ENCODE measurements at regions not wholly inside any gene's neighbourhood (a gene's known extent, or its start where the extent isn't known, plus 50 kb on each side); places are given as distances from the start of the nearest gene placed in this dataset.

- DNase-seq, result no peak
Observed at GRCh38 chr6:142561511-142562265, 259.9 kb downstream of the ADGRG6 start.

- DNase-seq, result no peak
Observed at GRCh38 chr6:142562865-142563264, 261.1 kb downstream of the ADGRG6 start.

DNA sequence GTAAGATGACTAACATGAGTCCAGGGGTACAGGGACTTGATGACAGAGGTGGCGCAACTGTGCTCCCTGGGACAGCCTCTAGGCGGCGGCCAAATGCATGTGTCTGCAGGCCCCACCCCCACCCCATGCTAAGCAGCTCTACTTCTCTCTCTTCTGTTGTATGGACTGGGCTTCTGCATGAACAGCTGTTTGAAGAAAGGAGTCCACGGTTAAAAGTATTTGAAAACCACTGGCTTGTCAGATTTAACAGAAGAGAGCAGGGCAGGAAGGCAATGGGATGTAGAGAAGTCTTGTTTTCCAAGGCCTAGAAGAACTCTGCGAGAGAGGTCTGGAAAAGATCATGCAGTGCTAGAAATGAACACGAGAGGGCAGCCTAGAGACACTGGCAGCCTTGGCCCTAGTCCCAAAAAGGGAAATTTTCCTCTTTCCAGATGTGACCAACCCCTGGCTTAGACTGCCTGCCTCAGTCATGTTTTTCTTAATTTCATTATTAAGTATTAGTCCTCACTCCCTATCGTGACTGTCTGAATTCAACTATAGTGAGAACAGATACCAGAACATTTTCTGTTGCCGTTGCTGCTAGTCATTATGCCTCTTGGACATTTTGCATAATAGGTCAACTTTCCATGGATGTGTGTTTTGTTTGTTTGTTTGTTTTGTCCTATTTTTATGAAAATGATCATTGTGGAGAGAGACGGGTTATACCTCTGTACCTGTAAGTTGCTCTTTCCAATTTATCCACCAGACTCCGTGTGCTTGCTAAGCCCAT, 265.0 kb downstream of the ADGRG6 start:
- DNase-seq, result peak; percentile 40

- no peak for DNase-seq
Observed at GRCh38 chr6:142567461-142567860, 265.7 kb downstream of the ADGRG6 start.

GRCh38 chr6:142568857-142569597, 267.2 kb downstream of the ADGRG6 start:
- DNase-seq, result no peak

GRCh38 chr6:142569676-142570075, 267.9 kb downstream of the ADGRG6 start:
- no peak for DNase-seq

- DNase-seq, result no peak
Observed at GRCh38 chr6:142570221-142570671, 268.4 kb downstream of the ADGRG6 start.

DNA sequence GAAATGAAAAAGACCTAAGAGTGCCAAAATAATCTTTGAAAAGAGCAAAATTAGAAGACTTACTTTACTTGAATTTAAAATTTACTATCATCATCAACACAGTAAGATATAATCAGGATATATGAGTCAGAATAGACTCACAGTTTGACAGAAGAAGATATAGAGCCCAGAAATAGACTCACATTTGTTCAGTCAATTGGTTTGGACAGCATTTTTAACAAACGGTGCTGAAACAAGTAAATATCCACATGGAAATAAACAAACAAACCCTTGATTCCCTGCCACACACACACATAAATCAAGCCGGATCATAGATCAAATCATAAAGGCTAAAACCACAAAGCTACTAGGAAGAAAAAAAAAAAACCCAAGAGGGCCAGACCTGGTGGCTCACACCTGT, 291.1 kb downstream of the ADGRG6 start:
- no peak for DNase-seq

- no peak for DNase-seq
Observed at GRCh38 chr6:142597836-142598235, 296.0 kb downstream of the ADGRG6 start.

DNA sequence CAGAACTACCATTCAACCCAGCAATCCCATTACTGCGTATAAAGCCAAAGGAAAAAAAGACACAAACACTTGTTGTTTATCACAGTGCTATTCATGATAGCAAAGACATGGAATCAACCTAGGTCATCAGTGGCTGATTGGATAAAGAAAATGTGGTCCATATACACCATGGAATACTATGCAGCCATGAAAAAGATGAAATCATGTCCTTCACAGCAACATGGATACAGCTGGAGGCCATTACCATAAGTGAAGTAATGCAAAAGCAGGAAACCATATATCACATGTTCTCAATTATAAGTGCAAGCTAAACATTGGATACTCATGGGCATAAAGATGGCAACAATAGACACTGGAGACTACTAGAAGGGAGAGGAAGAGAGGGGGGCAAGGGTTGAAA, 299.6 kb downstream of the ADGRG6 start:
- DNase-seq, result no peak

- no peak for DNase-seq
Observed at GRCh38 chr6:142602972-142603371, 301.2 kb downstream of the ADGRG6 start.

DNA sequence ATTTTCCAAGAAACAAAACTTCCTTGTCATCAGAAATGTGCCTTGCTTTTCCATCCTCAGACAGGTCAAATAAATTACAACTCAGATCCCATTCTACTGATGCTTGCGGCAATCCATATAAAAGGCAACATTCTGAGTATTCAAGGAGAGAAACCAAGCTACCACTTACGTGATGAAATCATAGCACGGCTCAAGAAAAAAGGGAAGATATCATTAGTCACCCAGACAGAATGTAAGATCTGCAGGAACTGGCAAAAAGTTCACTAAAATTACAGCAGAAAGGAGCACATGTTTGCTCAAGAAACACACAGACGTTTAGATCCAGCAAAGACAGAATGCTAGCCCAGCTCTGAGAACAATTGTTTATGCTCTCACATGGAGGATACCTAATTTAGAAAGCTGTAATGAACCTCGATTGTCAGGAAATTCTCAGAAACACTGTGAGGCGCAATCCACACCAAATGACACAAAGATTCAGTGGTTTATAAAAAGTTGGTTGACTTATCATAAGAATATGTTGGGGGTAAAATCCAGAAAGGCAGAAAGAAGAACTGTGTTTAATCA, 304.2 kb downstream of the ADGRG6 start:
- no peak for DNase-seq

DNA sequence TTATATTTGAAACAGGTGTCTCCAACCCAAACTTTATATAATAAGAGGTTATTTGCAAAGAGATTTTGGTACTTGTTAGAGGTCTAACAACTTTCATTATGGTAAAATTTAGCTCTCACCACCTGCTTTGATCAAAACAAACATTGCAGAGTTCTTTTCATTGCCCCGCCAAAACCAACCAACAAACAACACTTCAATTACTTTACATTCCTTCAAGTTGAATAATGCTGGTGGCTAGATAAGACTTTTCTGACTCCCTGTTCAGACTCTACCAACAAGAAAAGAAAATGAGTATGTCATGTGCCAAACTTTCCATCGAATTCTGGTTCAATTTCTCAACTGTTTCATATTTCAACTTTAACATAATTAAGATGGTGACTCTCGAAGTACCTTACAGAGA, 311.1 kb downstream of the ADGRG6 start:
- DNase-seq, result no peak

- no peak for DNase-seq
Observed at GRCh38 chr6:142613981-142614380, 312.2 kb downstream of the ADGRG6 start.

- DNase-seq, result no peak
Observed at GRCh38 chr6:142617158-142617557, 315.4 kb downstream of the ADGRG6 start.

DNA sequence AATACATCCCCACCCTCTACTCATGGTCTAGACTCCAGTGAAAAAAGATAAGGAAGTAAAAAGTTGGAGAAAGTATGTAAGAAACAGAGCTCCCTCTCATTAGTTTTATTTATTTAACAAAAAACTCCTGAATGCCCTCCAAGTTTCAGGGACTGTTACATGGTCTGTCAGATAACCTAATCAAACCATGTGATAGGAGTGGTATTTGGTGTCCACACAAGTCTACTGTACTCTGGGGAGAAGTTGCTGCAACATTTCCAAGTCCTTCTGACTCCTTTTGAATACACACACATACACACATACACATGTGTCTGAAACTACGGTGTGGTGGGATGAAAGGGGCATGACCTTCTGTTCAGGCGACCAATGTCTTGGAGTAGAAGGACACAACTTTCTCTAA, 320.0 kb downstream of the ADGRG6 start:
- DNase-seq, result no peak

DNA sequence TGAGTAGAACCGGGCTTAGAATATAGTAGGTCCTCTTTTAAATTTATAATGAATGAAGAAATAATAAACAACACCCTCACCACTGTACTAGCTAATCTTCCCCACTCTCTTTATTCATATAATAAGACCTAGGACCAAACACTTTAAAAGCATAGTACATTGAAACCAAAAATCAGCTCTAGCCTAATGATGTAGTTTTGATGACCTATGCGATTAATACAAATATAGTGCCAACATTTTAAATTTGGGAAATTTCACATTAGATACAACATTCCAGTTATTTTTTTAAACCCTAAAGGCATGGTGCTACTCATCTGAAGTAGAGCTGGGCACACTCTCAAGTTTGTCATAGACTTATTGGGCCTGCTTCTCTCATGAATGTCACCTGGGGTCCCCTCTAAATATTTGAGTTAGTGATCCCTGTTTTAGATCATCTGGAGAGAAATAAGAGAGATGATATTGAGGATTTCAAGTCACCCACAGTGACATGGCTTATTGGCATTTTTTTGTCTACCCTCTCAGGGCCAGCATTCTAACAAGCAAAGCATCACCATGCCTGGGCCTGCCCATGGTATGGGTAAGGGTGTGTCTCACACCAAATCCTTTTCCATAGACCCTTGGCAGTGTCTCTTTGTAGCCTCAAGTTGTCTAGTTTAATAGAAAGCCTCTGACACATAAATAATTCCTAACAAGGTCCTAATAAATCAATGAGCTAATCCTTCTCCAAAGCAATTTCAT, 319.8 kb downstream of the HIVEP2 start:
- no peak for DNase-seq

GRCh38 chr6:142627474-142627873, 317.5 kb downstream of the HIVEP2 start:
- no peak for DNase-seq

DNA sequence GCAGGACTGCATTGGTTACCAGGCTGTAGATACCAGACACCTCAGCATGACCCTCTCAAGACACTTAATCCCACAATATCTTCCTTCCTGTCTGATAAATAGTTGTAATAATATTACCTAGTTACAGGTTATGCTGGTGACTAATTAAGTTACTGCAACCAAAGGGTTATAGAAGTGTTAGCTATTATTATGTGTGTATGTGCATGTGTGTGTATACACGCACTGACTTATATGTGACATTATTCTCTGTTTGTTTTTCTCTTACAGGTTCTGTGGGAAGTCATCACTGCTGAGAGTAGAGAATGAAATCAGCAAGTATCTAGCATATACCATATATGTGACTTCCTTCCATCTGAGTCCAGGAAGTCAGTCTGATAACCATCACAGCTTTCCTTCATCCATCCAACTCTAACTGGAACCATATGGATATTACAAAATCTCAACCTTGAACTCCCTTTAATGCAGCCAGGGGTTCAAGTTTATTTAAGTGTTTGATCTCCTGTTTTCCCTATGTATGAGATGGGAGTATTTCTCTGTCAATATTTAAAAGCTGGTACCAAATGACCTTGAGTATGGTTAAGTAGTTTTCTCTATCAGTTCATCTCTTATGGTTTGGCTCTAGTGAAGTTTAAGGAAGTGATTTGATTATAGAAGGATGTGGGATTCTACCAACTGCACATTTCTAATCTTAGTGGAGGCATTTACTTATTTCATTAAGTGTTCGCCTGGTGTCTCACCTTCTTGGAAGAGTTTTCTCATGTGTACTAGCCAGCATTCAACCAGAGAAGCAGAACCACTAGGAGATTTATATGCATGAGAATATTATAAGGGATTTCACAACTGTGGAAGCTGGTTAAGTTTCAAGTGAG, 313.2 kb downstream of the HIVEP2 start:
- DNase-seq, result no peak

GRCh38 chr6:142633317-142633716, 311.7 kb downstream of the HIVEP2 start:
- DNase-seq, result no peak

DNA sequence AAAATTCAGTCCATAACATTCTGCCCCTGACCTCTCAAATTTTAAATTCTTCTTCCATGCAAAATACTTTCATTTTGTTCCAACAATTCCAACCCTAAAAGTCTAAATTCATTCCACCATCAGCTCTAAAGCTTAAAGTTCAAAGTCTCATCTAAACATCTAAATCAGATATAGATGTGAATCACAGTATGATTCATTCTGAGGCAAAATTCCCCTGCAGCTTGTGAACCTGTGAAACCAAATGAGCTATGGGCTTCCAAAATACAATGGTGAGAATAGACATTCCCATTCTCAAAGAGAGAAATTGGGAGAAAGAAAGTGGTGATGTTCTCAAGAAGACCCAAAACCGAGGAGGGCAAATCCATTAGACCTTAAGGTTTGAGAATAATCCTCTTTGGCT, 309.8 kb downstream of the HIVEP2 start:
- DNase-seq, result no peak

All from stimulated activated CD4-positive, alpha-beta T cell treated with anti-CD3 and anti-CD28 coated beads, Interleukin-12 subunit alpha, Interleukin-12 subunit beta, amount 100 ng/mL, for 4 hours (primary cell).